Smooth muscle cell (in vitro differentiated cells): ENCODE measurements at regions not wholly inside any gene's neighbourhood (a gene's known extent, or its start where the extent isn't known, plus 50 kb on each side); places are given as distances from the start of the nearest gene placed in this dataset.
A peak's percentile ranks its signal among the peaks of the same experiment; 100 is the strongest.
"Not testable (repeated sequence)": the region's sequence is repeated elsewhere in the genome, so short reads cannot be mapped to it uniquely, and the experiment has no call there.

Experiments
- DNase-seq: peaks from one replicate; lab custom pipeline; 2025; ENCODE audit not compliant: unreplicated experiment; lab: John Stamatoyannopoulos, UW
- H2AFZ ChIP-seq: fragments of 200-600 bp; sonication (generic); 2 replicates; pipeline ENCODE4 v1.6.0; 2016; ENCODE audit warnings: antibody characterized with exemption, low read depth, mild to moderate bottlenecking
- H3F3A ChIP-seq: fragments of 200-600 bp; sonication (generic); 2 replicates; pipeline ENCODE4 v1.6.0; 2017; ENCODE audit warnings: antibody characterized with exemption, low read depth
- H3K27ac ChIP-seq: fragments of 200-600 bp; sonication (generic); 2 replicates; pipeline ENCODE4 v1.5.1; 2016; ENCODE audit warnings: low read depth, mild to moderate bottlenecking
- H3K27me3 ChIP-seq: fragments of 200-600 bp; sonication (generic); 2 replicates; pipeline ENCODE4 v1.6.1; 2016; ENCODE audit warnings: low read depth, mild to moderate bottlenecking
- H3K36me3 ChIP-seq: fragments of 200-600 bp; sonication (generic); 2 replicates; pipeline ENCODE4 v1.5.1; 2016; ENCODE audit warnings: low read depth
- H3K4me1 ChIP-seq: fragments of 200-600 bp; sonication (generic); 2 replicates; pipeline ENCODE4 v1.5.1; 2016; ENCODE audit warnings: low read depth
- H3K4me2 ChIP-seq: fragments of 200-600 bp; sonication (generic); 2 replicates; pipeline ENCODE4 v1.6.0; 2016; ENCODE audit warnings: mild to moderate bottlenecking
- H3K4me3 ChIP-seq: fragments of 200-600 bp; sonication (generic); 2 replicates; pipeline ENCODE4 v1.5.1; 2016; ENCODE audit warnings: mild to moderate bottlenecking
- H3K79me2 ChIP-seq: fragments of 200-600 bp; sonication (generic); 2 replicates; pipeline ENCODE4 v1.6.0; 2016; ENCODE audit warnings: low read depth, mild to moderate bottlenecking
- H3K9ac ChIP-seq: fragments of 200-600 bp; sonication (generic); 2 replicates; pipeline ENCODE4 v1.6.0; 2016; ENCODE audit warnings: low read depth
- H3K9me3 ChIP-seq: fragments of 200-600 bp; sonication (generic); replicated peaks from 2 replicates; pipeline ENCODE4 v1.5.1; 2016; ENCODE audit warnings: low read depth
- H4K20me1 ChIP-seq: fragments of 200-600 bp; sonication (generic); 2 replicates; pipeline ENCODE4 v1.6.0; 2016; ENCODE audit warnings: low read depth
- CTCF ChIP-seq: fragments of 200-600 bp; sonication (generic); IDR thresholded peaks from 2 replicates; pipeline ENCODE4 v1.5.1; 2017; ENCODE audit warnings: borderline replicate concordance, mild to moderate bottlenecking, antibody characterized with exemption; ENCODE audit not compliant: insufficient read depth, poor library complexity, severe bottlenecking
- WGBS: methylation state at CpG from one replicate; pipeline ENCODE4 v1.1.7; 2016; ENCODE audit warnings: low lambda C conversion rate; 5-methylcytosine and 5-hydroxymethylcytosine counted together

DNA sequence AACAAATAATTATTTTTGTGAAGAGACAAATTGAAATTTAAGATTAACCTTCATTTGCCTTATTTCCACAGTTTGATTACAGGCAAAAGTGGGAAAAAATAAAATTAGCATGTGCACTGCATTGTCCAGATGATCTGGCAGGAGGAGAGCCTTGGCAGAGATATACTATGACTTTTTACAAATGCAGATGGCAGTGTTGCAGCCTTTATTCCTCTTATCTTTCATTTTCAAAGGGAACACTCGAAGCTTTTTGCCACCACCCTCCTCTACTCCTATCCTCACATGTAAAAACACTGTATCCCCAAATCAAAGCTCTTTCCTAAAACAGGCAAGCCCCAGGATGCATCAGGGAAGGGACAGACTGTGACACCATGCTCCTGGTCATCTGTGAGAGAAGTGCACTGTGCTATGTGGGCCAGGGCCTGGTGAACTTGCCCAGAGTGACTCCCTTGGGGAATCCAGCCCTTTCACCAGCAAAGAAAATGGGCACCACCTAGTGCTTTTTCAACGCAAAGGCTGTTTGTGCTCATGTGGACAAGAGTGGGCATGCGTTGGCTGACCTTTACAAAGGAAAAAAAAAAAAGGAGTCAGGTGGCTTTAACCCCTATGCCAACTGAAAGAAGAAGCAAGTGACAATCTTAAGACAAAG lies 74.7 kb upstream of the ETAA1 start:
- Histone ChIP-seq H3K79me2 (no peaks in the 10 kb centered on the region), H4K20me1 (no peaks in the 10 kb centered on the region), H3K27me3 (peaks cover 18% of the 10 kb centered on the region), H3K9ac (no peak overlapping the region), H3K4me2 (no peak overlapping the region), H3K36me3 (no peaks in the 10 kb centered on the region), H3K4me3 (no peak overlapping the region), H3K4me1 (no peaks in the 10 kb centered on the region), H3K9me3 (no peaks in the 10 kb centered on the region), H2AFZ (no peak overlapping the region), H3K27ac (no peak overlapping the region), H3F3A (no peaks in the 10 kb centered on the region)
- WGBS = 42% methylated on average over 3 of the region's 3 CpGs
- no peak for DNase-seq
- peak; percentile 42 for TF ChIP-seq CTCF

- Histone ChIP-seq H4K20me1 (no peaks in the 10 kb centered on the region), H3K79me2 (no peaks in the 10 kb centered on the region), H3K27me3 (peaks cover 27% of the 10 kb centered on the region), H3K4me3 (no peak overlapping the region), H3K4me2 (no peak overlapping the region), H2AFZ (no peak overlapping the region), H3K9ac (no peak overlapping the region), H3K36me3 (no peaks in the 10 kb centered on the region), H3F3A (no peaks in the 10 kb centered on the region), H3K27ac (no peak overlapping the region), H3K9me3 (no peaks in the 10 kb centered on the region), H3K4me1 (no peaks in the 10 kb centered on the region)
- DNase-seq = no peak
- WGBS = 44% methylated on average over 4 of the region's 4 CpGs
- no peak for TF ChIP-seq CTCF
These were observed 73.7 kb upstream of the ETAA1 start for GRCh38 chr2:67323209-67323991.

- Histone ChIP-seq H4K20me1 (no peaks in the 10 kb centered on the region), H3K79me2 (no peaks in the 10 kb centered on the region), H3K27me3 (peaks cover 87% of the 10 kb centered on the region), H3K27ac (no peak overlapping the region), H3K4me3 (no peak overlapping the region), H3F3A (no peaks in the 10 kb centered on the region), H3K4me1 (peaks cover 6% of the 10 kb centered on the region), H2AFZ (no peak overlapping the region), H3K9me3 (no peaks in the 10 kb centered on the region), H3K36me3 (no peaks in the 10 kb centered on the region), H3K4me2 (no peak overlapping the region), H3K9ac (no peak overlapping the region)
- no peak for DNase-seq
- no peak for TF ChIP-seq CTCF
These were observed 67.6 kb upstream of the ETAA1 start for GRCh38 chr2:67329513-67329912.

DNA sequence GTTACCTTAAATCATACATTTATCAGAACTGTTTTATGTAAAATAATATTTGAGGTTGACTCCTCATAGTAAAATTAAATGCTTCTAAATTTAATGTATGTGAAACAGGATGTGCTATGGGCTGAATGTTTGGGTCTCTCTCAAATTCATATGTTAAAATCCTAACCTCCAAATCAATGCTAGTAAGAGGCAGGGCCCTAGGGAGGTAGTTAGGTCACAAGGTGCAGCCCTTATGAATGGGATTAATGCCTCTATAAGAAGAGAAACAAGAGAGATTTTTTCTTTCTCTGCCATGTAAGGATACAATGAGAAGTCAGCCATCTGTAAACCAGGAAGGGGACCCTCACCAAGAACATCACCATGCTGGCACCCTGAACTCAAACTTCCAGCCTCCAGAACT lies 67.2 kb upstream of the ETAA1 start:
- no peaks in the 10 kb centered on the region for H3K36me3 ChIP-seq
- H3K4me2 ChIP-seq = no peak overlapping the region
- H3K9ac ChIP-seq = no peak overlapping the region
- TF ChIP-seq CTCF = no peak
- H3K4me3 ChIP-seq = no peak overlapping the region
- H3K4me1 ChIP-seq = peaks cover 6% of the 10 kb centered on the region
- H2AFZ ChIP-seq = no peak overlapping the region
- H4K20me1 ChIP-seq = no peaks in the 10 kb centered on the region
- no peaks in the 10 kb centered on the region for H3K9me3 ChIP-seq
- DNase-seq = no peak
- no peak overlapping the region for H3K27ac ChIP-seq
- no peaks in the 10 kb centered on the region for H3F3A ChIP-seq
- H3K79me2 ChIP-seq = no peaks in the 10 kb centered on the region
- peaks cover 88% of the 10 kb centered on the region for H3K27me3 ChIP-seq

DNA sequence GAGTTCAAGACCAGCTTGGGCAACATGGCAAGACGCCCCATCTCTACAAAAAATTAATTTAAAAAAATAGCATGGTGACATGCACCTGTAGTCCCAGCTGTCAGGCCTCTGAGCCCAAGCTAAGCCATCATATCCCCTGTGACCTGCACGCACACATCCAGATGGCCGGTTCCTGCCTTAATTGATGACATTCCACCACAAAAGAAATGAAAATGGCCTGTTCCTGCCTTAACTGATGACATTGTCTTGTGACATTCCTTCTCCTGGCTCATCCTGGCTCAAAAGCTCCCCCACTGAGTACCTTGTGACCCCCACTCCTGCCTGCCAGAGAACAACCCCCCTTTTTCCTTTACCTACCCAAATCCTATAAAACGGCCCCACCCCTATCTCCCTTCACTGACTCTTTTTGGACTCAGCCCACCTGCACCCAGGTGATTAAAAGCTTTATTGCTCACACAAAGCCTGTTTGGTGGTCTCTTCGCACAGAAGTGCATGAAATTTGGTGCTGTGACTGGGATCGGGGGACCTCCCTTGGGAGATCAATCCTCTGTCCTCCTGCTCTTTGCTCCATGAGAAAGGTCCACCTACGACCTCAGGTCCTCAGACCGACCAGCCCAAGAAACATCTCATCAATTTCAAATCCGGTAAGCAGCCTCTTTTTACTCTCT lies 65.6 kb upstream of the ETAA1 start:
- not testable (repeated sequence) for H4K20me1 ChIP-seq, H3K9me3 ChIP-seq, H3K79me2 ChIP-seq, H3K4me1 ChIP-seq, H3K4me3 ChIP-seq, H3K27ac ChIP-seq, H3K4me2 ChIP-seq, H3F3A ChIP-seq, H3K36me3 ChIP-seq, DNase-seq, H2AFZ ChIP-seq, H3K9ac ChIP-seq
- H3K27me3 ChIP-seq = peaks cover 81% of the 10 kb centered on the region
- 38% methylated on average over 9 of the region's 9 CpGs for WGBS
